22Rv1 (cell line): ENCODE measurements at regions not wholly inside any gene's neighbourhood (a gene's known extent, or its start where the extent isn't known, plus 50 kb on each side); places are given as distances from the start of the nearest gene placed in this dataset.
A peak's percentile ranks its signal among the peaks of the same experiment; 100 is the strongest.

ENCODE experiments used
- H3K27ac ChIP-seq: fragments of 450-650 bp; 2 replicates; pipeline ENCODE4 v1.5.1; 2017
- CTCF ChIP-seq: fragments of 450-650 bp; IDR thresholded peaks from 2 replicates; pipeline ENCODE4 v1.5.1; 2017; ENCODE audit warnings: mild to moderate bottlenecking
- ZFX ChIP-seq: fragments of 450-650 bp; IDR thresholded peaks from 2 replicates; pipeline ENCODE4 v1.6.1; 2017; ENCODE audit warnings: antibody characterized with exemption, borderline replicate concordance

DNA sequence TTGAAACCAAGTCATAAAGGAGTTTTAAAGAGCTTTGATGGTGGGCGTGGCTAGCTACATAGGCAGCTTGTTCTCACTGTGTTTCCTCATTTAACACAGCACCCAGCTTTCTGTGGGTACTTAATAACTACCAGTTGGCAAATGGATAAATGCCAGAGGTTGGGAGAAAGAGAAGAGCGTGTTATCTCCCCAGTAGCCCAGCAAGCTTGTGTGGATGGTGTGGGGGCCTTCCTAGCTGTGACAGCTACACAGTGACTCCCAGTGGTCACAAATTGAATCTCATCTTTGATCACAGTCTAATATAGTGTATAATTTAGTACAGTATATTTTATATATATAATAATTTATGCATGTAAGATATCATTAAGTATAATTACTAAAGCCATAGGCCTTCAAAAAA is 984.1 kb downstream of the EPHA3 start:
- peak overlapping the region; percentile 32 for H3K27ac ChIP-seq
- TF ChIP-seq CTCF (peak; percentile 79), ZFX (no peak)

GRCh38 chr3:90092994-90093393 is 985.6 kb downstream of the EPHA3 start:
- 0 out of 2 replicates have a peak overlapping the region, but pooled peaks have one; percentile 9 for H3K27ac ChIP-seq
- TF ChIP-seq ZFX (no peak), CTCF (peak; percentile 79)

DNA sequence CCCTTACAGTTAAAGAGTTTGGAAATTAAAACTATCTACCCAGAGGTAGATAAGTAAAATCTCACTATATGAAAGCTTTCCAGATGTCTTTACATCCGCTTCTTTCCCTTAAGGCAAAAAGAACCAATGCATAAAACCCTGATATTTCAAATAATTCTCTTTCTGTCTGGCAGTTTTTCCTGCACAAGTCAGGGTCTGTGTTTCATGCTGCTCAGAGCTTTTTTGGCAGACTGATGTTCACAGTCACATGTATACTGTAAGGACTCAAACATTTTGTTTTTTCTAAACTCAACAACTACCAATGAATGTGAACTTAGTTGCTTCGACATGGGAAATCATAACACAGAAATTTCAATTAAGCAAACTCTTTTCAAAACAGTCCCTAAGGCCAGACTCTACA is 988.4 kb downstream of the EPHA3 start:
- no peak overlapping the region for H3K27ac ChIP-seq
- TF ChIP-seq CTCF = no peak
- no peak for TF ChIP-seq ZFX

DNA sequence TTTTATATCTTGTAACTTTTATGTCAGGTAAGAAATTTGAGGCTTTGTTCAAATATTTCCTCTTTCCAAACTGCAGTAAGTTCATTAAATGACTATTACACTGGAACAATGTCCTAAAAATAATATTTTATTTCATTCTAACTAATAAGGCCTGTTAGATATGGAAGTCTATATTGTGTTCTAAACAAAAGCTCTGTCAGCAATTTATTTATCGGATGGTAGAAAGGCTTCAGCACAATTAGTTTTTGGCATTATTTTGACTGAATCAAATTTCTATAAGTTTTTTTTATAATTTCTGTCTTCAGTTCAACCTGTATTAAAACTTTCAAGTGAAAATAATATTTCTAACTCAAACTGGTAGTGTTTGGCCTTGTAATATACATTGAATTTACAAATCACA is 992.1 kb downstream of the EPHA3 start:
- no peak overlapping the region for H3K27ac ChIP-seq
- TF ChIP-seq CTCF (no peak), ZFX (no peak)

DNA sequence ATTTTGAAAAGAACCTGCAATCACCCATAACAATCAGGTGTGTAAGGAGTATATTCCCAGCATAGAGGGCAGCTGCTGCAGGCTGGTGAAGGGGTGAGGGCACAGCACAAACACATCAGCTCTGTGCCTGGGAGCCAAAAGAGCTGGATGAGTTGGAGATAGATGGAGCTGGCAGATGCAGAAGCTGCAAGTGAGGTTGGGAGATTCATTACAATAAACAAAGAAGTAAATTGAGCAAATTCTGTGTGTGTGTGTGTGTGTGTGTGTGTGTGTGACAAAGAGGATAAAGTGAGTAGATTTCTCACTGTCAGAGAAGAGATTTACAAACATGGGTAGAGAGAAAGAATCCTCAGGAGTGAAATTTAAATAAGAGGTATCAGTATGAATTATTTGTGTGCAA is 994.7 kb downstream of the EPHA3 start:
- TF ChIP-seq CTCF = no peak
- TF ChIP-seq ZFX = no peak
- H3K27ac ChIP-seq = no peak overlapping the region

DNA sequence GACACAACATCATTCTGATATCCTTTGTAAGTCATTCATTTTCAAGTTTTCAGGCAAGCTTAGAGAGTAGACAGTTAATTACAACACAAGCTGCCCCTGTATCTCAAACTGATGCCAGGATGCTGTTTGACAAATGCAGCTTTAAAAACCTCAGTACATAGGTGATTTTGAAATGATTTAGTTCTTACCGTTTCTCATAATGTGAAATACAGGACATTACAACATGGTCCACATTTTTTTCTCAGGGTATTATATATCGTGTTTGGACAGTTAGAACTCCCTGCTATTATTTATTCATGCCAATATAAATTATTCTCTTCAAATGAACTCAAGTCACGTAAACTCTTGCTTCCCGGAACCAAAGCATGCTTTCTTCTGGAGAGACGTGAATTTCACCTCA is 1013.9 kb downstream of the EPHA3 start:
- TF ChIP-seq ZFX = no peak
- no peak for TF ChIP-seq CTCF

DNA sequence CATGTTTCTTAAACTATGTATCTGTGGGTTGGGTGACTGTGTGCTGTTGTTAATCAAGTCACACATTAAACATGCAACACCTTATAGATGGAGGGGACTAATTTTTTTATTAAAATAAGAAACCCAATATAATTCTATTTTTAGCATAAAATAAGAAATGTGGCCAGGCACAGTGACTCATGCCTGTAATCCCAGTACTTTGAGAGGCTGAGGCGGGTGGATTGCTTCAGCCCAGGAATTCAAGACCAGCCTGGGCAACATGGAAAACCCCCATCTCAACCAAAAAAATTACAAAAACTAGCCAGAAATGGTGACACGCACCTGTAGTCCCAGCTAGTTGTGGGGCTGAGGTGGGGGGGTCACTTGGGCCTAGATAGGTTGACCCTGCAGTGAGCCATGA is 1021.0 kb downstream of the EPHA3 start:
- no peak overlapping the region for H3K27ac ChIP-seq
- TF ChIP-seq ZFX (no peak), CTCF (no peak)

More for the DNA sequence above, 1013.9 kb downstream of the EPHA3 start:
- H3K27ac ChIP-seq = no peak overlapping the region
